Activated T-helper 1 cell treated with anti-CD3 and anti-CD28 coated beads, Interleukin-12 subunit alpha, Interleukin-12 subunit beta, Interleukin-2, Interleukin-4 antibody, amounts not matched to agents 30 ng/mL and 10 ng/mL and 1 ng/mL, durations not matched to agents 14 hours and 24 hours and 36 hours (primary cell): ENCODE measurements at regions not wholly inside any gene's neighbourhood (a gene's known extent, or its start where the extent isn't known, plus 50 kb on each side); places are given as distances from the start of the nearest gene placed in this dataset.

Source experiments
- DNase-seq: peaks from one replicate; pipeline ENCODE4 v3.0.0; 2021; ENCODE audit warnings: low spot score
- H3K27ac Mint-ChIP-seq: one replicate; pipeline ENCODE4 v1.8.0; 2021; ENCODE audit warnings: mild to moderate bottlenecking, mixed read lengths
- H3K27me3 Mint-ChIP-seq: one replicate; pipeline ENCODE4 v1.8.0; 2022; ENCODE audit warnings: mild to moderate bottlenecking, moderate library complexity, mixed read lengths; ENCODE audit not compliant: insufficient read depth
- H3K36me3 Mint-ChIP-seq: one replicate; pipeline ENCODE4 v1.8.0; 2021; ENCODE audit warnings: low read depth, mixed read lengths
- H3K4me1 Mint-ChIP-seq: one replicate; pipeline ENCODE4 v1.8.0; 2021; ENCODE audit warnings: low read depth, mixed read lengths
- H3K4me3 Mint-ChIP-seq: one replicate; pipeline ENCODE4 v1.8.0; 2021; ENCODE audit warnings: mild to moderate bottlenecking, moderate library complexity, mixed read lengths
- H3K9me3 Mint-ChIP-seq: one replicate; pipeline ENCODE4 v1.8.0; 2021; ENCODE audit warnings: mixed read lengths
- intact Hi-C: fragments of 100-400 bp; cut with micrococcal nuclease; formaldehyde crosslinking; loops from one replicate; pipeline ENCODE4 v1.15.1; 2024

DNA sequence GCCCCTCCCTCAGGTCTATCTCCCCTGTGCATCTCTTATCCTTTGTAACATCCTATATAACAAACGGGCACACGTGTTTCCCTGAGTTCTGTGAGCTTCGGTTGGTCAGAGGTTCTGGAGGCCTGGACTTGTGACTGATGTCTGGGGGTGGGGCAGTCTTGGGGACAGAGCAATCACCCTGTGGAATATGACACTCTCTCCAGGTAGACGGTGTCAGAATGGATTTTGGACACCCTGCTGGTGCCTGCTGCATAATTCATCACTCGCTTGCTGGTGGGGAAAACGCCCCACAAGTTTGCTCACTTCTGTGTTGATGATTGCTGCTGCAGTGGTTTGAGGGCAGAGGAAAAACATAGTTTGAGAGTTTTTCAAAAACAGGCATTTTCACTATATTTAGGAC lies 223.2 kb downstream of the UQCRFS1 start:
- H3K4me3 Mint-ChIP-seq, result no peak overlapping the region
- H3K36me3 Mint-ChIP-seq, result no peaks in the 10 kb centered on the region
- H3K27ac Mint-ChIP-seq, result no peak overlapping the region
- intact Hi-C loops, result no loop called here
- DNase-seq, result no peak
- peaks cover 25% of the 10 kb centered on the region for H3K9me3 Mint-ChIP-seq
- no peaks in the 10 kb centered on the region for H3K4me1 Mint-ChIP-seq
- no peaks in the 10 kb centered on the region for H3K27me3 Mint-ChIP-seq

DNA sequence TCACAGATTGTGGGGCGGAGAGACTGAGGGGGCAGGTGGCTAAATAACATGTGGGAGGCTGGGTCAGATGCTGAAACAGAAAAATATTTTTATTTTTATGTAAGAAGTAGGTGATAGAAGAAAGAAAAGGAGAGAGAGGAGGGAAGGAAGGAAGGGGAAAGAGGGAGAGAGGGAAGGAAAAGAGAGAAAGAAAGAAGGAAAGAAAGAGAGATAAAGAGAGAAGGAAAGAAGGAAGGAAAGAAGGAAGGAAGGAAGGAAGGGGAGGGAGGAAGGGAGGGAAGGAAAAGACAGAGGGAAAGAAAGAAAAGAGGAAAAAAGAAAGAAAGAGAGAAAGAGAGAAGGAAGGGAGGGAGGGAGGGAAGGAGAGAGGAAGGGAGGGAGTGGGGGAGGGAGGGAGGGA lies 224.9 kb downstream of the UQCRFS1 start:
- no peaks in the 10 kb centered on the region for H3K36me3 Mint-ChIP-seq
- no peaks in the 10 kb centered on the region for H3K27me3 Mint-ChIP-seq
- no peak for DNase-seq
- no peak overlapping the region for H3K27ac Mint-ChIP-seq
- no peak overlapping the region for H3K4me3 Mint-ChIP-seq
- H3K9me3 Mint-ChIP-seq, result peaks cover 10% of the 10 kb centered on the region
- intact Hi-C loops, result no loop called here
- no peaks in the 10 kb centered on the region for H3K4me1 Mint-ChIP-seq

DNA sequence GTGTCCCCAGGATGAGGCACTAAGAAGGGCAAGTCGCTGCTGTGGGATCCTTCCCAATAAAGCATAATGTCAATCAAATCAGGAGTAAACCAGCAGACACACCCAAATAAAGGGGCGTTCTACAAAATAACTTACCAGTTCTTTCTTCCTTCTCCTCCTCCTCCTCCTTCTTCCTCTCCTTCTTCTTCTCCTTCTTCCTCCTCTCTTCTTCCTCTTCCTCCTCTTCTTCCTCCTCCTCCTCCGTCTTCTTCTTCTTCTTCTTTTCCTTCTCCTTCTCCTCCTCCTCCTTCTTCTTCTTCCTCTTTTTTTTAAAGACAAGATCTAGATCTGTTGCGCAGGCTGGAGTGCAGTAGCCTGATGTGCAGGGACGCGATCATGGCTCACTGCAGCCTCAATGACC lies 225.8 kb downstream of the UQCRFS1 start:
- H3K4me3 Mint-ChIP-seq, result no peak overlapping the region
- no peaks in the 10 kb centered on the region for H3K36me3 Mint-ChIP-seq
- H3K4me1 Mint-ChIP-seq, result no peaks in the 10 kb centered on the region
- H3K9me3 Mint-ChIP-seq, result peaks cover under 1% of the 10 kb centered on the region
- no peaks in the 10 kb centered on the region for H3K27me3 Mint-ChIP-seq
- intact Hi-C loops, result no loop called here
- H3K27ac Mint-ChIP-seq, result no peak overlapping the region
- no peak for DNase-seq

DNA sequence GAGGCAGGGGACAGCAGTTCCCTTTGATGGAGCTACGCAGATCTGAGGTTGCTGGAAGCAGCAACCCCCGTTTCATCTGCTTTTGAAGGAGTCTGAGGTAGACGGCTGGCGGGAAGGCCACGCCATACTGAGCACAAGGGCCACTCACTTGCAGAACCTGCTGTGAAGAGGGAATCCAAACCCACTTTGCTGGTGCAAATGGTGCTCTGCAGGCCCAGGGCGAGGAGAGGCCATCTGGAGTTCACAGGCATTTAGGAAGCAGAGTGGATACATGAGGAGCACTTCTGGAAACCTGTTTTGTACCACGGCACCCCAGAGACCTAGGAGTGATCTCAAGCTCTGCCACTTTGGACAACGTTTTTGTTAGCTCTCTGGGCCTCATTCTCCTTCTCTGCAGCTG lies 227.8 kb downstream of the UQCRFS1 start:
- no peak for DNase-seq

DNA sequence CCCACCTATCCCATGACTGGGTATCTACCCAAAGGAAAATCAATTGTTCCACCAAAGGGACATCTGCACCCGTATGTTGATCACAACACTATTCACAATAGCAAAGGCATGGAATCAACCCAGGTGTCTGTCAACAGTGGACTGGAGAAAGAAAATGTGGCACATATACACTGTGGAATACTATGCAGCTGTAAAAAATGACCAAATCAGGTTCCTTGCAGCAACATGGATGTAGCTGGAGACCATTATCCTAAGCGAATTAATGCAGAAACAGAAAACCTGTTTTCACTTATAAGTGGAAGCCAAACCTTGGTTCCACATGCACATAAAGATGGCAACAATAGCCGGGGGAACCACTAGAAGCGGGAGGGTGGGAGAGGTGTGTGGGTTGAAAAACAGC lies 228.6 kb downstream of the UQCRFS1 start:
- Mint-ChIP-seq H3K9me3 (no peaks in the 10 kb centered on the region), H3K4me1 (no peaks in the 10 kb centered on the region), H3K4me3 (no peak overlapping the region), H3K36me3 (no peaks in the 10 kb centered on the region), H3K27ac (no peak overlapping the region), H3K27me3 (no peaks in the 10 kb centered on the region)
- intact Hi-C loops, result no loop called here
- DNase-seq, result no peak

More for the DNA sequence above, 227.8 kb downstream of the UQCRFS1 start:
- Mint-ChIP-seq H3K9me3 (no peaks in the 10 kb centered on the region), H3K27me3 (no peaks in the 10 kb centered on the region), H3K36me3 (no peaks in the 10 kb centered on the region), H3K4me1 (no peaks in the 10 kb centered on the region), H3K27ac (no peak overlapping the region), H3K4me3 (no peak overlapping the region)
- intact Hi-C loops, result no loop called here

DNA sequence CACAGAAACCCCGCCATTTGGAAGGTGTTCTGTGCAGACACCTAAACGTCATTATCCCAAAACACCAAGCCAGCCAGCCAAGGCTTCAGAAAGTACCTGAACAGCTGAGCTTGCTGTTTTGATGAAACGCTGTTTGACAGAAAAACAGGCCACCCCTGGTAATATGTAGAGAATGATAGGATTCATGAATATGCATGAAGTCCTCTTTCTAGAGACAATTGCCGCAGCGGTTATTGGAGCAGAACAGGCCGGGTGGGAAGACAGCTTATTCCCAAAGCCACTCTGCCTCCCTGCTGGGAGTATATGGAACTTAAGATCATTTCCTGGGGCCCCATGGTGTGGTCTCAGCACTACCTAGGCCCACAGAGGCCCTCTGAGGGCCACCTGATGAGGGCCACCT lies 229.5 kb downstream of the UQCRFS1 start:
- no peaks in the 10 kb centered on the region for H3K9me3 Mint-ChIP-seq
- H3K27me3 Mint-ChIP-seq, result no peaks in the 10 kb centered on the region
- no peaks in the 10 kb centered on the region for H3K4me1 Mint-ChIP-seq
- intact Hi-C loops, result no loop called here
- no peaks in the 10 kb centered on the region for H3K36me3 Mint-ChIP-seq
- H3K27ac Mint-ChIP-seq, result no peak overlapping the region
- H3K4me3 Mint-ChIP-seq, result no peak overlapping the region
- DNase-seq, result no peak

DNA sequence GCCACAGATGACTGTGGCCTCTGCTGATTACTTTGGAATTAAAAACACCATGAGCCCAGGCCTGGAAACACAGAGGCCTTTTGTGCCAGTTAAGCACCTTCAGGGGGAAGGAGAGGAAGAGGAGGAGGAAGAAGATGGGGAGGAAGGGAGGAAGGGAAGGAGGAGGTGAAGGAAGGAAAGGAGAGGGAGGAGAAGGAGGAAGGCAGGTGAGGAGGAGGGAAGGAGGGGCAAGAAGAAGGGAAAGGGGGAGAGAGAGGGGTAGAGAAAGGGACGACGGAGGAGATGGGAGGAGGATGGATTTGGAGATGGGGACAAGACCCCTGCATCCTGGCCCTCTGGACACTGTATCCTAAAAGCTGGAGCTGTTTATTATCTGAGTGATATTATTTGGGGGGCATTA lies 231.0 kb downstream of the UQCRFS1 start:
- H3K4me1 Mint-ChIP-seq, result no peaks in the 10 kb centered on the region
- no peak for DNase-seq
- intact Hi-C loops, result no loop called here
- no peaks in the 10 kb centered on the region for H3K27me3 Mint-ChIP-seq
- no peaks in the 10 kb centered on the region for H3K36me3 Mint-ChIP-seq
- H3K9me3 Mint-ChIP-seq, result no peaks in the 10 kb centered on the region
- no peak overlapping the region for H3K27ac Mint-ChIP-seq
- H3K4me3 Mint-ChIP-seq, result no peak overlapping the region

DNA sequence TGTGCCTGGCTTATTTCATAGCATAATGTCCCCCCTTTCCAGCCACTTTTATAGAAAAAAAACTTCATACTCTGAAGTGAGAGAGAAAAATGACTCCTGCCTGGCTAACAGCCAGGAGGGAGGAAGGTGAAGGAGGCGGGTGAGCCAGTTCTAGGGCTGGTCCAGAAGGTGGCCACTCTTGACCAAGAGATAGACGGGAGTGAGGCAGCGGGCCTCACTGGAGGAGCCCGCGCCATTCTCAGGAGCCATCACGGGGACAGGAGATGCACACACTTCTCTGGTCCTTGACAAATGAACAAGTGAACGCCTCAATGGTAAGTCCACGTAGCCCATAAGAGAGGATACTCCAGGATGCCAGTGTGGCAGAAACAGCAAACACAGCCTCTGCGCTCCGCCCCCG lies 231.4 kb downstream of the UQCRFS1 start:
- Mint-ChIP-seq H3K4me3 (no peak overlapping the region), H3K4me1 (no peaks in the 10 kb centered on the region), H3K9me3 (no peaks in the 10 kb centered on the region), H3K27me3 (no peaks in the 10 kb centered on the region), H3K27ac (no peak overlapping the region), H3K36me3 (no peaks in the 10 kb centered on the region)
- intact Hi-C loops, result no loop called here
- no peak for DNase-seq

DNA sequence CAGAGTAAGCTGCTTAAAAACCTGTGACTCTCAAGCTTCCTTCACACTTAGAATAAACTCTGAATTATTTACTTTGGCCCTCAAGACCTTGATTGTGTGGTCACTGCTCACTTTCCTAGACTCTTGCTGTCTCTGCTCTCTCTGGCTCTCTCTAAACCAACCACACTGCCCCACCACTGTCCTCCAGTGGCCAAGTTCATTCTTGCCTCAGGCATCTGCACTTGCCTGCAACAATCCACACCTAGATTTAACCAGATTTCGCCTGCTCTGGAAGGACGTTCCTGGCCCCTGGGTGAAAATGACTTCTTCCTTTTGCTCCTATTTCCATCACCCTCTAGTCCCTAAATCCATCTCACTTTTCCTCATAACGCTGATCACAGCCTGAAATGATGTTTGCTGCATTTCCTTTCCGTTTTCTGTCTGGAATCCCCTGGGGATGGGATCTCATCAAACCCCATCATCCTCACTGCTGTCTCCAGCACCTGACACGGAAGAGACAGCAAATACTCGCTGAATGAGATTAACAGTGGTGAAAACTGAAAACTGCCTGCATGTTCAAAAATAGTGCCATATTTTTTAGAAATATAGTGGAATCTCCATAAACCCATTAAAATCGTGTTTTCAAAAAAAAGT lies 232.6 kb downstream of the UQCRFS1 start:
- no peak overlapping the region for H3K4me3 Mint-ChIP-seq

DNA sequence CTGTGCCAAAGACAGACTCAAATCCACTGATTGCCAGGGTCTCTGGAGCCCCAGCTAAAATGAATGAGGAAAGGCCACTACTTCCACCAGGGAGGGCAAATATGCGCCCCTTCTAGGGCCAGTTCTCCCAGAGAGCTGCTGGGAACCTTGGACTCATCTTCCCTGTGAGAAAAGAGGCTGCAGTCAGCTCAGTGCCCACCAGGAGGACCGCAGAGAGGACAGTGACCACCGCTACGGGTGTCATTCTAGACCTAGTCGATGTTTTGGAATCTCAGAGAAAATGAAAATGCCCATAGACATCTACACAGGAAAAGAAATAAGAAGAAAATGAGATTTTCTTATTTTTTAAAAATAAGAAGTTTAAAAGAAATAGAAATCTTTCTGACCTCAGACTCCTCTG lies 235.1 kb downstream of the UQCRFS1 start:
- Mint-ChIP-seq H3K4me1 (no peaks in the 10 kb centered on the region), H3K27me3 (no peaks in the 10 kb centered on the region), H3K27ac (no peak overlapping the region), H3K4me3 (no peak overlapping the region), H3K36me3 (no peaks in the 10 kb centered on the region), H3K9me3 (no peaks in the 10 kb centered on the region)
- DNase-seq, result no peak
- intact Hi-C loops, result no loop called here

More for the DNA sequence above, 232.6 kb downstream of the UQCRFS1 start:
- Mint-ChIP-seq H3K9me3 (no peaks in the 10 kb centered on the region), H3K27me3 (no peaks in the 10 kb centered on the region), H3K4me1 (no peaks in the 10 kb centered on the region), H3K36me3 (no peaks in the 10 kb centered on the region), H3K27ac (no peak overlapping the region)
- no peak for DNase-seq
- intact Hi-C loops, result no loop called here

DNA sequence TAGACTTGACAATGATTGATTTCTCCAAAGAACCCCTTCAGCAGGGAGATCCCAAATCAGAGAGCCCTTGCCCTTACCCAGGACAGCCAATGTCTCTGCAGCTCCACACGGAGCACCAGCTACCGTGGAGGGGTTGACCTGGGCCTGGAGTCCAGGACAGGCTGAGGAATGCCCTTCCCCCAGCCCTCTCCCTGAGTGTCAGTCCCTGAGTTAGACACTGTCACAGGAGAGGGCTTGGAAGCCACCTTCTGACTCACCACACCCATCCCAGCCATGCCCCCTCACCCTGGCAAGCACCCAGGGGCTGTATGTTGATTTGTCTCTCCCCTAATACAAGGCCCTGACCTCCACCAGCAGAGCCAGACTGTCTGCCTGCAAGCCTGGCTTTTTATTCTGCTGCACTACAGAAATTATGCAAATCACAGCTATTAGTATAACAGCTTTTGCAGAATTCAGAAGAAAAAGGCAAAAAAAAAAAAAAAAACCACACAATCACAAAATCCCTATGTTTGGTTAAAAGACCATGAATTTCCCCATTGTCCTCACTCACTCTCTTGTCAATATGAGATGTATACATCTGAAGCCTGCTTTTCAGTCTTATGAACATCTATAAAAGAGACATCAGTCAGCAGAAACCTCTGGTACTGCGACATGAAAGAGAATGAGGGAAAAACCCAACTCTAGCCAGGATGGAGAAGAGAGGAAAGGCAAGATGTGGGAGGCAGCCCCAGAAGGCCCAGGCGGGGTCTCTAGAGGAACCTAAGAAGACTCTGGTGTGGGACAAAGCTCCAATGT lies 240.7 kb downstream of the UQCRFS1 start:
- no peaks in the 10 kb centered on the region for H3K27me3 Mint-ChIP-seq
- no peaks in the 10 kb centered on the region for H3K36me3 Mint-ChIP-seq
- no peaks in the 10 kb centered on the region for H3K9me3 Mint-ChIP-seq
- intact Hi-C loops, result no loop called here
- no peak for DNase-seq
- H3K4me1 Mint-ChIP-seq, result no peaks in the 10 kb centered on the region
- H3K4me3 Mint-ChIP-seq, result no peak overlapping the region
- no peak overlapping the region for H3K27ac Mint-ChIP-seq

DNA sequence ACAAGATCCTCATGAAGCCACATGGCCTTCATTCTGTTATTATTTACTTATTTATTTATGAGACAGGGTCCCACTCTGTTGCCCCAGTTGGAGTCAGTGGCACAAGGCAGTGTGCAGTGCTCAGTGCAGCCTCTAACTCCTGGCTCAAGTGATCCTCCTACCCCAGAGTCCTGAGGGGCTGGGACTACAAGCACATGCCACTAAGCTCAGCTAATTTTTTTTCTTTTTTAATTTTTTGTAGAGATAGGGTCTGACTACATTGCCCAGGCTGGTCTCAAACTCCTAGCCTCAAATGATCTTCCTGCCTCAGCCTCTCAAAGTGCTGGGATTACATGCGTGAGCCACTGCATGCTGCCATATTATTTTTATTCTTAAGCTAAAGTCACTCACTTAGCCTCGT lies 241.4 kb downstream of the UQCRFS1 start:
- Mint-ChIP-seq H3K36me3 (no peaks in the 10 kb centered on the region), H3K4me1 (no peaks in the 10 kb centered on the region), H3K9me3 (no peaks in the 10 kb centered on the region), H3K4me3 (no peak overlapping the region), H3K27me3 (no peaks in the 10 kb centered on the region), H3K27ac (no peak overlapping the region)
- intact Hi-C loops, result no loop called here
- DNase-seq, result no peak

DNA sequence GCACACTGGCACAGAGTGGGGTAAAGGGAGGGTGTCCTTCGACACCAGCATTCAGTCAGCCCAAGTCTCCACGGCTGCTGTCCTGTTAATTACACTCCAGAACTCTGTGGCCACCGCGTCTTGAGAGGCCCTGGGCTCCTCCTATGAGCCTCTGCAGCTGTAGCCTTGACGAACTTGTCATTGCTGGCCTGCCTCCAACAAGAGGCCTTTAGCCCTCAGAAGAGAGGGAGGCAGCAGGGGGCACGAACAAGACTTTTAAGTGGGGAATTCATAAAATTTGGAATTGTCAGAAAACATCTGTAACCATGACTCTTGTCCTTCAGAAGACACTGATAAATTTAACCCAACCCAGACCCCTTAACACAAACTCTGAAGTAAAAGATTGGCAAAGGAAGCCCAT lies 241.9 kb downstream of the UQCRFS1 start:
- no peak overlapping the region for H3K27ac Mint-ChIP-seq
- no peaks in the 10 kb centered on the region for H3K9me3 Mint-ChIP-seq
- intact Hi-C loops, result no loop called here
- no peak overlapping the region for H3K4me3 Mint-ChIP-seq
- no peaks in the 10 kb centered on the region for H3K36me3 Mint-ChIP-seq
- H3K4me1 Mint-ChIP-seq, result no peaks in the 10 kb centered on the region
- no peak for DNase-seq
- no peaks in the 10 kb centered on the region for H3K27me3 Mint-ChIP-seq
